Activated CD4-positive, alpha-beta T cell treated with anti-CD3 and anti-CD28 coated beads for 48 hours (primary cell): ENCODE measurements at regions not wholly inside any gene's neighbourhood (a gene's known extent, or its start where the extent isn't known, plus 50 kb on each side); places are given as distances from the start of the nearest gene placed in this dataset.

ENCODE experiments used
- DNase-seq: peaks from one replicate; pipeline ENCODE4 v3.0.0-alpha.2; 2020

DNA sequence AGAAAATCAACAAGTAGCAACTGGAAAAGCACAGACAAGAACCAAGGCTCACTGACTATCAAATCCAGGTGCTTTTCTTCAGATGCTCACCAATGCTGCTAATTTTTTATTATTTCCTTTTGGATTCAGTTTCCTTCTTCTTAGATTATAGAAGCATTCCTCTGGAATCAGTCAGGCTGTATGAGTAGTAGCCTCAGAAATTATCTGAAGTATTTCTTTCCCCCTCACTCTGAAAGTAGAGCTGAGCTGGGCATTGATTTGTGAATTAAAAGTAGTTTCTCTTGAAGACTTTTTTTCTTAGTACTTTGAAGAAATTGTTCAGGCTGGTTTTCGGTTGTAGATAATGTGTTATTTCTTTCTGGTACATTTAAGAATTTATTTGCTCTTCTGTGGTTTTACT lies 273.7 kb downstream of the NOL4 start:
- DNase-seq: no peak

DNA sequence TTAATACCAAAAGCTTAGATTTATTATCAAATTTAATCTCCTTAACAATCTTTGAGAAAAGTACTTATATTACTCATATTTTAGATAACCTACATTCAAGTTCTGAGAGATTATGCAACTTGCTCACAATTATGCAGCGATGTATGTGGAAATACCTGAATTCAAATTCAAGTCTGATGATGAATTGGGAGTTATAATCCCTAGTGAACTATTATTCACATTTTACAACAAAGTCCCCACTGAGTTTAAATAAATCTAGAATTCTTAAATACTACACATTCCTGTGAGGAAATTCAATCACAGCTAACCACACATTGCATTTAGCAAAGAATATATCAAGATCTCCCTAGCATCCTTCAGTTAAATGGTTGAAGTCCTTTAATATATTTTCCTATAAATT lies 278.4 kb downstream of the NOL4 start:
- no peak for DNase-seq

DNA sequence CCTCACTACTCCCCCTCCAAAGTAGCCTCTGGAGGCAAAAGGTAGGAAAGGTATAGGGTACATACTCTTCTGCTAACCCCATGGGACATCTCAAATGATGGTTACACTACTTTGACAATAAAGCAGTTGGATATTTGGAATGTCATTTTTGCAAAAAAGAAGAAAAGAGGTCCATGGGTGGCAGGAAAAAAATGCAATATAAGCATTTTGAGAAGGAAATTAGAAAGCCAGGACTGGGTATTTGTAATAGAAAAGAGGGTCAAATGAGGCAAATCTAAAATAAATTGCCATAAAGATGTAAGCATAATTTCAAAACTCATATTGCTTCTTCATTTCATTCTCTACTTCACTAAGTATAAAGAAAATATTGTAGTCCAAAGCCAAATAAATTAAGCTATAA lies 280.2 kb downstream of the NOL4 start:
- DNase-seq: no peak

DNA sequence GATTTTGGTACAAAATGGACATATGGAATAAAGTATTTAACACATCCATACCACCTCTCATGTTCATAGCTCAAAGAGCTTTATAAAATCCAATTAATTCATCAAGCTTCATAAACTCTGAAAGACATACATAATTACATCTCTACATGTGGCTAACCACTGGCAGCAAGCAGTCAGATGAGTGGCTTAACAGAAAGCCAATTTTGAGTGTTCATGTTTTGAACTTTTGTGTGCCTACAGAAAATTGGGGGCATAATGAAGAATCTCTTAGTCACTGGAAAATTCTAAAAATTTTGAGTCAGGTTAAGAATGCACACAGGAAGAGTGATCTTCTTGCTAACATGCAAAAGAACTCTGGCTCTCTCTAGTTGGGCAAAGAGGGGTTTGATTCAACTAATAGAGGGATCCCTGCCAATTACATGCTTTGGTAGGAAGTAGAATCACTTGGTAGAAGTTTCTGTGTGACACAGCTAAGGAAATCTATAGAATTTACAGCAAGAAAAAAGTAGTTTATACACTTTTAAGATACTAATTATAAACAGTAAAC lies 287.4 kb downstream of the NOL4 start:
- DNase-seq: no peak

DNA sequence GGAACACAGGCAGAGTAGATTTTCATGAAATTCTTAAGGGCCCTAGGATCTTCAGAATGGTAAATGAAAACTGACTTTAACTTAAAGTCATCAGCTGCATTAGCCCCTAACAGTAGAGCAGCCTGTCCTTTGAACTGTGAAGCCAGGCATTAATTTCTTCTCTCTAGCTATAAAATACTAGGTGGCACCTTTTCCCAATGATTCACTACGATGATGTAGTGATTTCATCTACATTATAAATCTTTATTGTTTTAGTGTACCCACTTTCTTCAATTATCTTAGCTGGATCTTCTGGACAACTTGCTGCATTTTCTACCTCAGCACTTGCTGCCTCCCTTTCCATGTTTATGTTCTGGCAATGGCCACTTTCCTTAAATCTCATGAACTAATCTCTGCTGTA lies 290.5 kb downstream of the NOL4 start:
- no peak for DNase-seq

DNA sequence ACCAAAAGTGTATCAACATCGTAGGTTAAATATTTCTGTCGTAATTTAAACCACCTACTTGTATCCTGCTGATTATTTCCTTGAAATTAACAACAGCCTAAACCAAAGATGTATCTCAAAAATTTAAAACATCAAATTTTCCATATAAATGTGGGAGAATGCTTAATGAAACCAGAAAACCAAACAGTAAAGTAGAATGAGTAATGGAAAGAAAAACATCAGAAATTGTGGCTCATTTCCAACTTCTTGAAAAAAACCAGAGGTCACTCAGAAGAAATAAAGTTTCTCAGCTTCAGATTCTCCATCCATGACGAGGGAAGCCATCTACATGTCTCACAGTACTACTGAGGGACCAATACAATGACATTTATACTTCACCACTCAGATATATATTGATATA lies 296.5 kb downstream of the NOL4 start:
- DNase-seq: no peak

DNA sequence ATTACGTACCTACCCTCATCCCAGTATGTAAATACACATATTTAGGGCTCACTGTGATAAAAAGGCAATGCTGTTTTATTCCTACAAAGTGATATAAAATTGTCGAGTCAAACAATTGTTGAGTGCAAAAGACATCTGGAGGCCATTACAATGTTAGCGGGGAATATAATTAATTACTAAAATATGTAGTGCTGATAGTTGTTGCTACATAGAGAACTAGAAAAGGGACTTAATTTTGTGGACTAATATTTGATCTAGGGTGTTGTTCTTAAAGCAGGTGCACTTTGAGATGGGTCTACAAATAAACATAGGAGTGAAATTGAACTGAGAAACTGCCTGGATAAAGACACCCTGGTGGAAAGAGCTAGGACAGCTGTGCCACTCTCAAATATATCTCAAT lies 300.1 kb downstream of the NOL4 start:
- DNase-seq: no peak

DNA sequence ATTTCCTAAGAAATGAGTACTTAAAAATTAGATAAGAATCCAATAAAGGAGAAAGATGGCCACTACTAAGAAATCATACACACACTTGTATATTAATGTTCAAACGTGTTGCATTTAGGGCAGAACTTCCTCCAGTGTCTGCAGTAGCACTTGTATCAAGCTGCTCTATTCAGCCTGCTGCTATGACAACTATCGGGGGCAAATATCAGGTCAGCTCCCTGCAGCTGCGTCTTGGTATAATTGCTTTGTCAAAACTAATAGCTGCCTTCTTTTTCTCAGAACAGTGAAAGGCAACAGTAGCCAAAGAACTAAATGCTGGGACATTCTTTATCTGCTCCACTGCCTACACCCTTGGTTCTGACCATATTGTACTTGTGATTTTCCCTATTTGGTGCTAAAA lies 300.7 kb downstream of the NOL4 start:
- DNase-seq: no peak

DNA sequence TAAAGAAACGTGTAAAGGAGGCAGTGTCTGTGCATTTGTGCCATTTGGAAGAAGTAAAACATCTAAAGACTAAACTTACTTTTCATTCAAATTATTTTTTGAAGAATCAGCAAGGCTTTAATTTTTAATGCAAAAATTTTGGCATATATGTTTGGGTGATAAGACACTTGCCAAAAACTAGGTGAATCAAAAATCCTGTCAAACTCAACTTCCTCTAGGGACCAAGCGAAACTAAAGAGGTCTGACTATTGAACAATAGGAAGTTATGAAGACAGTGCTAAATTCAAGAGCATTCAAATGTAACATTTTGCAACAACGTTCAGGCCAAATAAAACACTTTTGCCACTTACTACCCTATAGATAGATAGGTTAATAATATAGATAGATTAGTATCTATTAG lies 306.1 kb downstream of the NOL4 start:
- no peak for DNase-seq

DNA sequence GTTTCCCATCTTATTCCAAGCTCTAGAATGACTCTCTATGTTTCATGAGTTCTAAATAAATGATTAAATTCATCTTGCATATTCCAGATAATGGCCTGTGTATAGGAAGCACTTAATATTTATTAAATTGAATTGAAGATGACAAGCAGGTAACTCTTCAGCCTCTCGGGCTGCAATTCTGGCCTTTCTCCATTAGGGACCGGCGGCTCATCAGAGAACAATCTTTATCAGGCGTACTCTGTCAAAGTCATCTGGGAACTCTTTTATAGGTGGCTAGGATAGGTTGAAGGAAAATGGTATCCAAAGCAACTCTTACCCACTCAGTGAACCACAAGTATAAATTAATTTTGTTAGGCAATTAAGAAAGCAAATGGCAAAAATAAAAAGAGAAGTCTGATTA lies 308.5 kb downstream of the NOL4 start:
- DNase-seq: no peak

DNA sequence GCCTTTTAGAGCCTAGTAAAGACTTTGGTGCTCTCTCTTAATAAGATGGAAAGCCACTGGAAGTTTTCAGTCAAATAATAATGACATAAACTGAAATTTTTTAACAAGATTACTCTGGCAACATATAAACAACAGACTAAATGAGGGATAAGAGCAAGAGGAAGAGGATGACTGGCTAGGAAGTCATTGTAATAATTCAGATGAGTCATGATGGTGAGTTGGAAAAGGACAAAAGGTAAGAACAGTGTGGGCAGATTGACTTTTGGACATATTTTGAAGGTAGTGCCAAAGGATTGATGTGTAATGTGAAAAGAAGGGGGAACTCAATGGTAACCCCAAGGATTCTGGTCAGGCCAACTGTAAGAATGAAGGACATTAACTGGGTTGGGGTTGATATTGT lies 310.3 kb downstream of the NOL4 start:
- DNase-seq: no peak

DNA sequence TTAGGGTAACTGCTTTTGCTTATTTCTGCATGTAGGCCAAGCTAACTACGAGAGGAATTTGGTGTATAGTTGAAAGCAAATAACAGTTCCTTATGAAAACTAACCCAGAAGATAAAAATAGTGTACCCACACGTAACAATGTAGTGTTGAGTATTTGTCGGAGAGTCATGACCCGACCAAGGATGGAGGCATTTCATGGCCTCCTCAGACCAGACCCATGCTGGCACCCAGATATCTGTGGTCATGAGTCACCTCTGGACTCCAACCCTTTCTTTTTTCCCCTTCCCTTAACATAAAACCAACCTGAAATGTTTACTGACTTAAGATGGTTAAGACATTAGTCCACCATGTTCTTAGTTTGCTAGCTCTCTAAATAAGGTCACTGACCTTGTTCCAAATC lies 318.7 kb downstream of the NOL4 start:
- DNase-seq: no peak

DNA sequence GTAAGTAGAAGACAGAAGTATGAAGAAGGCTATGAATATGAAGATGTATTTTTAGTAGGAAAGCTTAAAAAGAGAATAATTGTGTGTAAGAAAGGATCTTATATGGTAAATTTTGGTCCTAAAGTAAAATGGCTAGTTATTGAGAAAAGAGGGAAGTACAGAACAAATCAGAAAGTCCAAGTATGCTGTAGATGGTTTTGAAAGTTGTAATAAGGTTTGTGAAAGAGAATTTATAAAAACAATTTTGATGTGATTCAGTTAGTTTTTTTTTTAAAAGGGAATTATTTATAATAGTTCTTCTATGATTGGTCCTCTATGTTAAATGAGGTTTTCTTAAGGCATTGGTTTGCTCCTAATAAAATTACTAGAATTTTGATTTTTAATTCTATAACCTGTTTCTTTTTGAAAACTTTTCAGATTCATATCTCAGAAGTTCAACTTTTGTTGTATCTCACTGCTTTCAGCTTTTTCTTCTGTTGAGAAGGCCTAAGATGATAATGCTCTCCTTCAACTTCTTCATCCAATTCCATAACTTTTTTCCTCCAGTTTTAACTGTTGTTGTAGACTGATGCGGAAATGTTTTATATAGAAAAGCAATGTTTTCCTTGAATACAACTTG lies 322.7 kb downstream of the NOL4 start:
- DNase-seq: no peak

DNA sequence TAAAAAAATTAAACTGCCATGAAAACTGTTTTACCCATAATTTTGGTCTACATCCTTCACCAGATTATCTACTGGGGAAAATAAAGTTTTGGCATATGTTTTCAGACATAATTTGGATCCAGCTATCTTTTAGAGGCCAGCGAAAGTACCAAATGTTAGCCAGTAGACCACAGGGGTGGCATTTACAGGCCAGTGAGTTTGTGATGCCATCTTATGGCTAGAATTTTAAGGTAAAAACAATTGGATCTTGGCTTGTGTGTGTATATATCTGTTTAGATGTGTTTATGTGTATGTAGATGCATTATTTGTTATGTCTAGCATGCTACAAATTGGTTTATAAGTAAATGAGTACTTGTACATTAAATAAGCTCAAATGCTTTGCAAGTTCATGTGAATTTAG lies 322.6 kb downstream of the ASXL3 start:
- no peak for DNase-seq

DNA sequence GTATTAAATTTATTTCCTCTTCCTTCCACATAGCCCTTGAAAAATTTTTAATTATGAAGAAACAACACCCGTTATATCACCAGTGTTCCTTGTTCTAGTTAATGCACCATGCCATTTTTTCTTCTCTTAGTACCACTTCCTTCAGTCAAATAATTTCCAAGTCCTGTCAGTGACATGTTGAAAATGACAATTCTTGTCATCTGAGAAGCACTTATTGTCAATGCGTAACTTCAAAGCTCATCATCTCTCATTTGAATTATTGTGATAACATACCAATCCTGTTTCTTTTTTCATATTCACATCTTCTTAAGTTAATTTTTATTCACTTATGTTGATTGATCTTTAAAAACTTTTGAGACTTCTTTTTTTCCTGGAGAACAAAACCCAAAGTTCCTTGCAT lies 320.4 kb downstream of the ASXL3 start:
- DNase-seq: no peak

DNA sequence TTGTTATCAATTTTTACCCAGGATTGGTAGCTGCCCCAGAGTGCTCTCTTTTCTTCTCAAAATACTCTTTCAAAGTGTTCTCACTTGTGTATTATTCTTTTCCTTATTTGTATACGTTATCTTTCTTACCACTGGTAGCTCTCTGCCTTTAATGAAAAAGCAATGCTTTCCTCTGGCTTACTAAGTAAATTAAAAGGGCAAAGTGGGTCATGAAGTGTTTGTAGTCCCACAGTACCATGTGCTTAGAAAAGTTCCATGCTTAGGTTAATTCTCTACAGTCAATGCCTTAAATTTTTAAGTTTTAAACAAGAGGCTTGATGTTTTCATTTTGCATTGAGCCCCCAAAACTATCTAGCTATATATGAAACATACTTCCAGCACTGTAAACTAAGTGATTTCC lies 300.2 kb downstream of the ASXL3 start:
- no peak for DNase-seq

DNA sequence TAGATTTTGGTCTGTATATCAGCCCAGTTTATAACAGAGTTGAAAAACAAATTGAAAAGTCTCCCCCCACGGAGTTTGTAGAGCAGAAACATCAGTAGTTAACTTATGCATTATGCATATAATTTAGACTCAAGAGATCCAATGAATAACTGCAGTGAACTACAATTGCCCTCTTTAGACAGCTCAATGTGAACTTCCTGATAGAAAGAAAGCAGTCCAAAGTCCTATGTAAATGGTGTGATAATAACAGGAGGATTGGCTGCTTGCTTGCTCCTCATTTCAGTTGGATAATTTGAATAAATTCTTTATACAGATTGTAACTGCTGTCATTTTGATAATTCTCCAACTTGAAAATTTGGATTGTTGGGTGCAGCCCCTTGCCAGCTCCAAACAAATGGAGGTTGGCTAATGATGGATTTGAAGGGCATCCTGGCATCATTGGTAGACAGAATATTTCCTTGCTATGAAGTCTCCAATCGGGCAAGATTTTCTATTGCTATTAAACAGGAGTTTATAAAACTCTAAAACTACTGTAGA lies 297.1 kb downstream of the ASXL3 start:
- DNase-seq: no peak

DNA sequence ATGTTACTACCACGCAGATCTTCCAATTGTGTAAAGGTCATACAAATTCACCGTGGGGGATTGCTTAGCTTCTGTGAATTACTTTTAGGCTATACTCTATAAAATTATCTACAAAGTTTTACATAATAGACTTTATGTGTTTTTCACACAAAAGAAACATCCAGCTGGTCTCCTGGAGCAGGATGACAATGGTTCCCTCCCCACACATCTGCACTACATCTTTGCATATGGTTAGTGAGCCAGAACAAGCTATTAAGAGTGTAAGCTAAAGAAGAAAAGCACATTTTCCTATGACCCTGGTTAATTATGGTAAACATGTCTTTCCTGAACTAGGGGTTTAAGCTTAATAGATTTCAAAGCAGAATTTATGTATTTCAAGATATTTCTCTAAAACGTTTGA lies 295.1 kb downstream of the ASXL3 start:
- no peak for DNase-seq

DNA sequence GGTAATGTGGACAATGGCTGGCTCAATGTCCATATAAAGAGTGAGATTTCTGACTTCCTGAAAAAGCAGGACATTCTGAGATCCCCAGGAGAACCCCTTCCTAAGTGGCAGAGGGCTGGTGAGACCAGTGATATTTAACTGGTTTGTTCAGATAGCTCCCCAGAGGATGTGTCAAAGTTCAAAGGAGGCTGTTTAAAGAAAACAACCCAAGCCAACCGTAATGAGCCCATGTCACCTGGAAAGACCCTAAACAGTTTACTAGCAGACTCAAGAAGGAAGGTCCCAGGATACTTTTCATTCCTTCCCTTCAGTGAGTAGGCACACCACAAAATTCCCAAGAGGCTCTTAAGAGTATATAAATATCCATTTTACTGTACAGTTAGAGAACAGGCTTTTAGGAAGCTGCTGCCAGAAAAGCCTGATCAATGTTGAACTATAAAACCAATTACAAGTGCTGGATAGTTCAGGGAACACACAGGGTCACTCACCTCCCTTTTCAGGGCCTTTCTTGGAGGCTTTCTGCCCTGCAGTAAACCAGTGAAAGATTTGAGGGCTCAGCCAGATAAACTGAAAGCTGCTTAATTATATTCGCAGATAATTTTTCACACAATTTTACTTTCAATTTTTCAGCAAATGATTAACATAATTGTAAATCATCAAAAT lies 293.5 kb downstream of the ASXL3 start:
- no peak for DNase-seq

DNA sequence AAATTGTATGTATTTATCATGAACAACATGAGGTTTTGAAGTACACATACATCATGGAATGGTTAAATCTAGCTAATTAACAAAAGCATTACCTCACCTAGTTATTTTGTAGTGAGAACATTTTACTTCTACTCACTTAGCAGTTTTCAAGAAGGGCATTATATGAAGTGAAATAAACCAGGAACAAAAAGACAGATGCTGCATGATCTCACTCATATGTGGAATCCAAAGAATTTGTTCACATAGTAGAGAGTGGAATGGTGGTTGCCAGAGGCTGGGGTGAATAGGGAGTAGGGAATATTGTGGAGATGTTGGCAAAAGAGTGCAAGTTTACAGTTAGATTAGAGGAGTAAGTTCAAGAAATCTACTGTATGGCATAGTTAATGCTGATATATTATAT lies 292.0 kb downstream of the ASXL3 start:
- no peak for DNase-seq

DNA sequence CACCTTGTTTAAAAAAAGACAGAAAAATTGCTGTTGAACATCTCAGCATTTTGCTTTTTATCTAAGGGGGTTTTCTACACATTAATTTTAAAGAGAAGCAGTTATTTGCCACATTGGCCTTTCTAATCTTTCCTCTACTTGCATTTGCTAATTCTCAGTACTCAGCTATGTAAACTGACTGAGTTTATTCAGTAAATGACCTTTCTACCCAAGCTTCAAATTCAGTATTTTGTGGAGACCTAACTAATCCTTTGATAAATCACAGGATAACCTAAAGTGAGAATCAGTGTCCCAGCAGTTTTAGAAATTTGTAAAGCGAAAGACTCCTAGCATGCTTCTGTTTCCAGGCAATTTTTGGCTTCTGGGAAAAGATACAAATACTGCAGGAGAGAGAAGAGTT lies 288.4 kb downstream of the ASXL3 start:
- DNase-seq: no peak

DNA sequence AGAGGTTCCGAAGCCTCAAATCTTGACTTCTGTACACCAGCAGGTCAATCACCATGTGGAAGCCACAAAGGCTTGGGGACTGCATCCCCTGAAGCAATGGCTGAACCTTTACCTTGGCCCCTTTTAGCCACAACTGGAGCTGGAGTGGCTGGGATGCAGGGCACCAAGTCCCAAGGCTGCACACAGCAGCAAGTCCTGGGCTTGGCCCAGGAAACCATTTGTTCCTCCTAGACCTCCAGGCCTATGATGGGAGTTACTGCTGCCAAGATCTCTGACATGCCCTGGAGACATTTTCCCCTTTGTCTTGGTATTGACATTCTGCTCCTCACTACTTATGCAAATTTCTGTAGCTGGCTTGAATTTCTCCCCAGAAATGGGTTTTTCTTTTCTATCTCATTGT lies 285.9 kb downstream of the ASXL3 start:
- DNase-seq: no peak

DNA sequence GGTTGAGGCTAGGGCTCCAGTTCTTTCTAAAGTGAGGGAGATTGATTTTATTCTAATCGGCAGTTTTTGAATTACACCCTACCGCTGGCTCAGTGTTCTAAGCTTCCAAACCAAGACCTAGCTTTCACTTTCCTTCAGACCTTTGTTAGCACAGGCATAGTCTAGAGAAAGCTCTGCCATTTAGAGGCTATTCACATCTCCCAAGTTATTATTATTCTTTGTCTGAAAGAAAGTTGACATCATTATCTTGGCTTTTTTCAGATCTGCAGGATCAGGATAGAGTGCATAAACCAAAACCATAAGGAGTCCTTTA lies 276.8 kb downstream of the ASXL3 start:
- no peak for DNase-seq

DNA sequence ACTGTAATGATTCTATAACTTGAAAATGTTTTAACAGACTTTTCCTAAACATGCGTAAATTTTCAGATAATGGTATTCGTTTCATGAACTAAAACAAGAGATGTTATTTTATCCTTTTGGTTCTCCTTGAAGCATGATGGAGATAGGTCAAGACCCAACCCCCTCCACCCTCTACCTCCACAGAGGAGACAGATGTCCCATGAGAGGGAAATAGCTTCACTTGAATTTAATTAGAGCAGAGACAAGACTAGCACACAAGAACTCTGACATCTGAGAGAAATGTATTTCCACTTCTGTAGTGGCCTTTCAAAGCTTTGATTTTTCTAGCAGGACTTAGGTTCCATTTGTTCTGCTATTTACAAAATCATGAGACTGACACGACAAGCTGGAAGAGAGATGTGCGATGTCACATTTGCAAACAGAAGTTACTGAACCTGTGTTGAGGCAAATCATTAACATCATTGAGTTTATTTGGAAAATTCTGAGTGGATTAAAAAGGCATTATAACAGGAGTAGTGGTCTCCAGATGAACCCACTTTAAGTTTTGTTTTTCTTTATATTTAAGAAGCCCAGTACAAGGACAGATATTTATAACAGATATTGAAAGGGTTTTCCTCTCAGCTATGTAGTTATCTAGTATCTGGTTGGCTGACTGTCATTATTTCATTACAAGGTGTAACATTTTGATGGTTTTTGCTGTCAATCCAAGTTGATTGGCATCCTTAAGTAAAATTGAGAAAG lies 276.2 kb downstream of the ASXL3 start:
- DNase-seq: no peak
